GM18870 (cell line): ENCODE measurements at regions not wholly inside any gene's neighbourhood (a gene's known extent, or its start where the extent isn't known, plus 50 kb on each side); places are given as distances from the start of the nearest gene placed in this dataset.
A peak's percentile ranks its signal among the peaks of the same experiment; 100 is the strongest.
"Not testable (repeated sequence)": the region's sequence is repeated elsewhere in the genome, so short reads cannot be mapped to it uniquely, and the experiment has no call there.

Experiments
- ATAC-seq: cut with Tn5 transposase; IDR thresholded peaks from one replicate; pipeline ENCODE4 v1.9.1; 2021; ENCODE audit warnings: moderate library complexity; ENCODE audit not compliant: unreplicated experiment

DNA sequence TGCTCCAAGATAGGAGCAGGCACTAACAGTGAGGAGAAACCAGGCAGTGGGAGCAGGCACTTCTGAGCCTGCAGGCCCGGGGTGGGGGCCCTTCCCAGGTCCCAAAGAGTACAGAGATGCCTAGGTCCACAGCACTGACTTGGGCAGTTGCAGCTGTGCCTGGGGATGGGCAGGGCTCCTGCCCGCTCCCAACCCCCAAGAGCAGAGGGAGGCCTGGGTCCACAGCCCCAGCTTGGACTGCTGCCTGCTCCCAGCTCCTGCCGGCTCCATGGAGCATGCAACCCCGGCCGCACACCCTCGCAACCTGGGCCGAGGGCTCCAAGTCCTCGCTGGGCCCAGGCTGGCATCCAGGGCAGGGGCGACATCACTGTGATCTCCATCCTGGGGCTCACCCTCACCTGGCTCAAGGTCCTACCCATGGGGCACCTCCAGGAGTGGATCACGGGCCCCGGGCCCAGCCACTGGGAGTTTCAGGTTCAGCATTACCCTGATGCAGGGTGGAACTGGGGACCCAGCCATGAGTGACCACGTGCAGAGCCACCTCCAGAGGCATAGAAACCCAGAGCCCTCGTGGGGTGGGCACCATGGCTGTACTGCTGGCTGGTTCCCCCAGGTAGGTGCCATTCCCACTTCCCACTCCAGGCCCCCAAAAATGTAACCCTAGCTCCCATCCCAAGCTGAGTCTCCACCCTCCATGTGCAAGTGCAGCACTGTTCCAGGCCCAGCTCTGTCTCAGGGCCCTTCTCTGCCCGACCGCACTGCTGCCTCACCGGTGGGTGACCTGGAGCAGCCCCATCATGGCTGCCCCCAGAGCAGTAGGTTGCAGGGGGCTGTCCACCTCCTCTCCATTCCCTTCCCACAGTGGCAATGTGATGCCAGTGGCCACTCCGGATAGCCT, 325.6 kb downstream of the NR4A2 start:
- no peak for ATAC-seq

DNA sequence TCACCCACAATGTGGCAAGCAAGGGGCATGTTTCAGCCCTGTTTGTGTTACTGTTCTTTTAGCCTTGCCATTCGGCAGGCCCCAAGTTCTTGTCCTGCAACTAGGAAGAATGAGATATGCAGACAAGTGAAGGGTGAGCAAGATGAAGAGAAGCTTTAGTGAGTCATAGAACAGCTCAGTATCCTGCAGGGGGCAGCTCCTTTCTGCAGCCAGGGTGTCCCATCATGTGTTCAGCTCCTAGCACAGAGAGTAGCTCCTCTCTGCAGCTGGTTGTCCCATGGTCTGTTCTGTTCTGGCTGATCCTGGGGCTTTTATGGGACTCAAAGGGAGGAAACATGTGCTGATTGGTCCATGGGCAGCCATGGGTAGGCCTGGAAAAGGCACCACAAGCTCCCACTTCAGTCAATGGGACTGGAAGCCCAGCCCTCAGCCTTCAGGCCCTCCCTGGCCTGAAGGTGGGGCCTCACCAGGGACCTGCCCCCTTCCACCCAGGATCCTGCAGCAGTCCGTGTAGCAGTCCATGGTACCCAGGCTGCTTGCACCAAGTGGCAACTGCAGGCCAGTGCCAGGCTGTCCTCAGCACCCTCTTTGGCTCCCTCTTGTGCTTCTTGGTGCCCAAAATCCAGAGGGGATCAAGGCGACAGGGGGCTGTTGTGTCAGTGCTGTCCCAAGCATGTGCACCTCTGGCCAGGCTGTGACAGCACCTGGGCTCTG, 326.4 kb downstream of the NR4A2 start:
- no peak for ATAC-seq

GRCh38 chr2:156005531-156005930, 327.0 kb downstream of the NR4A2 start:
- ATAC-seq = no peak

DNA sequence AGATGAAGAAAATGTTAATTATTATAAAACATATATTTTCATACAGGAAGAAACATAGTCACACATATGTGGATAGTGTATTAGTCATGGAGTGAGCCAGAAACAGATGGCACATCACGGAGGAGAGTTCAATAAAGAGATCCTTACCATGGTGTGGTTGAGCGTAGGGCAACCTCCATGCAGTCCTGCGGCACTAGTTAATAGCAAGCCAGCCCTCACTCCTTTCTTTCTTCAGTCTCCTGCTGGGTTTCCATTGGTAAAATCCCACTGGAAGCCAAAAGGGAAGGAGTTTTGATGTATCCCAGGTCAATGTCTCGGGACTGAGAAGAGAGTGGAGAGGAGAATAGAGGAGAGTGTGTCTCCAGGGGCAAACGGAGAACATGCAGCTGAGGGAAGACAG, 328.1 kb downstream of the NR4A2 start:
- ATAC-seq = no peak

DNA sequence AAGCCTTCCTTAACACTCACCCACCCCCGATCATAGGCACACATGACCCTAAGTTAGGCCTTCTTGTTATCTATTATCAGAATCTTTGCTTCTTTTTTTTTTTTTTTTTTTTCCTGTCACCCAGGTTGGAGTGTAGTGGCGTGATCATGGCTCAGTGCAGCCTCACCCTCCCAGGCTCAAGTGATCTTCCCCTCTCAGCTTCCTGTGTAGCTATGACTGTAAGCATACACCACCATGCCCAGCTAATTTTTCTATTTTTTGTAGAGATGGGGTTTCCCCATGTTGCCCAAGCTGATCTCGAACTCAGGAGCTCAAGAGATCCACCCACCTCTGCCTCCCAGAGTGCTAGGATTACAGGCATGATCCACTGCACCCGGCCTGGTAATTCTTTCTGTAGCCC, 328.7 kb downstream of the NR4A2 start:
- ATAC-seq = no peak

DNA sequence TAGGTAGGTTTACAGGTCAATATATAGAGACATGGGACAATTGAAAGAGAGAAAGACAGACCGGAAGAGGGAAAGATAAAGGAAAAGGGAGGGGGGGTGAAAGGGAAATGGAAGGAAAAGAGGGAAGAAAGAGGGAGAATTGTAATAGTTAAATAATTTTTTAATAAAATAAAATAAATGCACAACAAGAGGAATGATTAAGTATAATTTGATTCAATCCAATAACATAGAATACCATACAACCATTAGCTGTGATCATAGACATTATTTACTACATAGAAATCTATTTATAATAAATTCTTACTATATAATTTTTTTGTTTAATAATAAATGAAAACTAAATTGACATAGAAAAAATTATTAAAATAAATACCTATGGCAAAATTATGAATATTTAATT, 330.7 kb downstream of the NR4A2 start:
- no peak for ATAC-seq

- no peak for ATAC-seq
Observed at GRCh38 chr2:155997538-155997937, 335.0 kb downstream of the NR4A2 start.

- ATAC-seq = no peak
Observed at GRCh38 chr2:155994315-155994714, 338.2 kb downstream of the NR4A2 start.

GRCh38 chr2:155983845-155984244, 348.7 kb downstream of the NR4A2 start:
- no peak for ATAC-seq

DNA sequence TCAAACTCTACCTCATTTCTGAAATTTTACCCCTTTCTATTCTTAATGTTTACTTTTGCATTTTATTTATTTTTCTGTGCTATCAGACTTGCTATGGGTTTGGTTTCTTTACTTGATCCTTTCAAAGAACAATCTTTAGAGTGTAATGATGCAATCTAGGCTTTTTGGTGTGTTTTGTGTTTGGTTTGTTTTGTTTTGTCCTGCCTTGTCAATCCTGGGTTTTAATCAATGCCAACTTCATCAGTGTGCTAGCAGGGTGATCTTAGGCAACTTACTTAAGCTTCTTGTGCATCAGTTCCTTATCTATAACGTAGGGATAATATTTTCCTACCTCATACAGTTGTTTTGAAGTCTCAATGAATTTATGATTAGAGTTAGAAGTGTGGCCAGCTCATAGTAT, 350.4 kb downstream of the NR4A2 start:
- no peak for ATAC-seq

- ATAC-seq = peak; percentile 93
Observed at GRCh38 chr2:155980941-155981560, 351.5 kb downstream of the NR4A2 start.

- no peak for ATAC-seq
Observed at GRCh38 chr2:155975734-155976133, 356.8 kb downstream of the NR4A2 start.

DNA sequence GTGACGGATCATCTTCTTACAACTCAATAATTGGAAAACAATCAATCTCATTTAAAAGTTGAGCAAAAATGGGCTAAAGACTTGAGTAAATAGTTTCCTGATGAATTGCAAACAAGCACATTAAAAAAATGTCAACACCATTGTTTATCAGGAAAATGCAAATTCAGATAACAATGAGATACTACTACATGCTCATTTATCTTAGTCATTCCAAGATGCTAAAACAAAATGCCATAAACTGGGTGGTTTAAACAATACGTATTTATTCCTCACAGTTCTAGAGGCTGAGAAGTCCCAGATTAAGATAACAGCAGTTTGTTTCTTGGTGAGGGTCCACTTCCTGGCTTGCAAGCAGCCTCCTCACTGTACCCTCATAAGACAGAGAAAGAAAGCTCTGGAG, 359.6 kb downstream of the NR4A2 start:
- no peak for ATAC-seq

DNA sequence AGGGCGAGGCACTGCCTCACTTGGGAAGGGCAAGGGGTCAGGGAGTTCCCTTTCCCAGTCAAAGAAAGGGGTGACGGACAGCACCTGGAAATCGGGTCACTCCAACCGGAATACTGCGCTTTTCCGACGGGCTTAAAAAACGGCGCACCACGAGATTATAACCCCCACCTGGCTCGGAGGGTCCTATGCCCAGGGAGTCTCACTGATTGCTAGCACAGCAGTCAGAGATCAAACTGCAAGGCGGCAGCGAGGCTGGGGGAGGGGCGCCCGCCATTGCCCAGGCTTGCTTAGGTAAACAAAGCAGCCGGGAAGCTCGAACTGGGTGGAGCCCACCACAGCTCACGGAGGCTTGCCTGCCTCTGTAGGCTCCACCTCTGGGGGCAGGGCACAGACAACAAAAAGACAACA, 366.5 kb downstream of the NR4A2 start:
- ATAC-seq = not testable (repeated sequence)

DNA sequence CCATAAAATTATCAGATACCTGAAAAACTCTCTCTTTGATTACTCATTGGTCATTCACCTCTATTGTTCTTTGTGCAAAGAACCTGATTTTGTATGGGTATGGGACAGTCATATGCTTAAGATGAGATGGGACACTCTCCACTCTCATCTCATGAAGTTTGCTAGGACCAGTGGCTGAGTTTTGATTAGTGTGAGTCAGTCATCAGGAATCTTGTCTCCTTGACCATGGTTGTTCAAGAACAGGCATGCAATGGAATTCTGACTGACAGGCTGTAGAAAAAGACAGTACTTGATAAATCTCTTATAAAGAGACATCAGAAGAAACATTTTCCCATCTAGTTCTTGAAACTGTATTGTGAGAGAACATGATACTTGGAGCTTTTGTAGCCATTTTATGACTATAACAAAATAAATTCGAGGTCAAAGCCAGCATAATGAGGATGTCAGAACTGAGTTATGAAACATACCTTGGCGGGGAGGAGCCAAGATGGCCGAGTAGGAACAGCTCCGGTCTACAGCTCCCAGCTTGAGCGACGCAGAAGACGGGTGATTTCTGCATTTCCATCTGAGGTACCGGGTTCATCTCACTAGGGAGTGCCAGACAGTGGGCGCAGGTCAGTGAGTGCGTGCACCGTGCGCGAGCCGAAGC, 367.0 kb downstream of the NR4A2 start:
- no peak for ATAC-seq

DNA sequence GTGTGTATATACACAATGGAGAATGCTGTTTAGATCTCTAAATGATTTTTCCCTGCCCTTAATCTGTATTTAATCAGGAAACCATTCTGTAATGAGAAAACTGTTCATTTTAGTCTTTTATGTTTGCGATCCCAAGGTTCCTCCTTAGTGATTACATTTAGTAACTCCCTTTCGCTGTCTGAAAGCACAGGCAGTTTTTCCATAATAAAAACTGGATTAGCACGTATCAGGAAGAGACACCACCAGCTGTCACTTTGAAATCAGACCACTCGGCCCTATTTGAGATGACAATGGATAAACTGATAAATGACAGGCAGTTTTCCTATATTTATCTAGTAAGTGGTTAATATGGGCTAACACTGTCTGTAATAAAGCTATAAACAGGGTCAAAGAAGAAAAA, 370.9 kb downstream of the NR4A2 start:
- no peak for ATAC-seq

DNA sequence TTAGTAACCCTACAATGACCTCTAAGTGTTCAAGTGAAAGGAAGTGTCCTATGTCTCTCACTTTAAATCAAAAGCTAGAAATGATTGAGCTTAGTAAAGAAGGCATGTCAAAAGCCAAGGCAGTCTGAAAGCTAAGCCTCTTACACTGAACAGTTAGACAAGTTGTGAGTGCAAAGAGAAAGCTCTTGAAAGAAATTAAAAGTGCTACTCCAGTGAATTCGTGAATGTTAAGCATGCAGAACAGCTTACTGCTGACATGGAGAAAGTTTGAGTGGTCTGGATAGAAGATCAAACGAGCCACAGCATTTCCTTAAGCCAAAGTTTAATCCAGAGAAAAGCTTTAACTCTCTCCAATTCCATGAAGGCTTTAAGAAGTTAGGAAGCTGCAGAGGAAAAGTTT, 373.7 kb downstream of the NR4A2 start:
- ATAC-seq = no peak

DNA sequence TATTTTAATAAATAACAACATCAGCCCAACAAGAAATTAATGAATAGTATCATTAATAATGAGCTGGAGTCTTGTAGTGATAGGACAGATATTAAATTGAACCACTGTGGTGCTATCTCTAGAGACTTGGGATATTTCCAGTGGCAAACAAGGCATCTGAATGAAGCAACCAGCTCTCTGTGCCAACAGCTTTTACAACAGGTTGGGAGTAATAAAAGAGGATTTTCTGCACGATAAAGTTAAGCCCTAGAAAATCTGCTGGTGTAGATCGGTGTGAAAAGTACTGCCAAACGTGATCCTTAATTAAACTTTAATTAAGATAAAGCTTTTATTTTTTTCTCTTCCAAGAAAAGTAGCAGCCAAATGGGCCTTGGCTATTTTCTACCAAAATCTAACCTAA, 385.5 kb downstream of the NR4A2 start:
- ATAC-seq = no peak

DNA sequence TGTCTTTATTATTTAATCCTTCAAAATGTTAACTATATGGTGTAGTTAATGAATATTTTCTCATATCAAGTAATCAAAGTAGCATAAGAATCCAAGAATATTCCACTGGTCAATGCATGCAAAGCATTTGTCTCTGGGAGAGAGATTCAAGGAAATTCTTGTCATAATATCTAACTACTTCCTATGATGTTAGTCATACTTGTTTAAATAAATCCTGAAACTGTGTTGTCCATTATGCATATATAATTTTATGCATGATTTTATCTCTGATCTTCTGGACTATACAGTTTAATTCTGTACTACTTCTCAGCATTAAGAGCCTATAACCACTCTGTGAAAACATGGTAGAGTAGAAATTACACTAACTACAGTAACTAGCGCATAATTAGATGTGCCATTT, 388.3 kb downstream of the NR4A2 start:
- ATAC-seq = no peak

DNA sequence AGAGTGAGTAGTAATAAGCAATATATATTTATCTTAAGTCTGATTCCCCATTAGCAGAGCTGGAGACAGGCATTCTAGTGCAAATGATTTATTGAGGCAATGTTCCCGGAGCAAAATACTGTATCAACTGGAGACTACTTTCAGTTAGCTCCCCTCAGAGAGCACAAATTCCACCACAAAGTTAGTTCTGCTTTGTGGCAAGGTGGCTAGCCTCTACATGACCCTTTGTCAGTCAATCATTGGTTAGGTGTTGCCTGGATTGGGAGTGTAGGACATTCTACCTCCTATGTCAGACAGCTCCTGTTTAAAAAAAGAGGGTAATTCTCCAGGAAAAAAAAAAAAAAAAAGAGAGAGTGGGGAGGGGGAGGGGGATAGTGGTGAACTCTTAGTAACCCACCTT, 402.2 kb downstream of the NR4A2 start:
- no peak for ATAC-seq

DNA sequence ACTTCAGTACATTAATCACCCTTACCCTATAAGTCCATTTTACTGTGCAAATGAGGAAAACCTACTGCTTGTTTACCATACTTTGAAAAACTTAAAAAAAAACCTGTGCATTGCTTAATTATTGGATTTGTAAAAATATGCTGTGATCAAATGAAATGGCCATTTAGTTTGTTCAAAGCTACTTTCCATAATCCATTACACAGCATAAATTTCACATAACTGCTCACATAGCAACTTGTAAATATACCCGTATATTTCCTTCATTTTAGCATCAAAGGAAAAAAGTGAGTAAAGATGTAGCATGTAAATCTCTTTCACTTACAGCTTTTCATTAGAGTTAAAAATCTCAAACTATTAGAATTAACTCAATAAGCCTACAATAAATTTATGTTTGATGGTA, 415.1 kb downstream of the NR4A2 start:
- no peak for ATAC-seq
